GM23248 (cell line): ENCODE measurements at regions not wholly inside any gene's neighbourhood (a gene's known extent, or its start where the extent isn't known, plus 50 kb on each side); places are given as distances from the start of the nearest gene placed in this dataset.

Experiments
- EZH2 ChIP-seq: fragments of 200-600 bp; sonication (generic); IDR thresholded peaks from 2 replicates; pipeline ENCODE4 v1.6.1; 2018; ENCODE audit warnings: antibody characterized with exemption, mild to moderate bottlenecking; ENCODE audit not compliant: insufficient read depth, poor library complexity, severe bottlenecking
- EZH2phosphoT487 ChIP-seq: fragments of 200-600 bp; sonication (generic); IDR thresholded peaks from 2 replicates; pipeline ENCODE4 v1.6.1; 2018; ENCODE audit warnings: antibody characterized with exemption, moderate library complexity, mild to moderate bottlenecking, low read depth; ENCODE audit not compliant: insufficient read depth

DNA sequence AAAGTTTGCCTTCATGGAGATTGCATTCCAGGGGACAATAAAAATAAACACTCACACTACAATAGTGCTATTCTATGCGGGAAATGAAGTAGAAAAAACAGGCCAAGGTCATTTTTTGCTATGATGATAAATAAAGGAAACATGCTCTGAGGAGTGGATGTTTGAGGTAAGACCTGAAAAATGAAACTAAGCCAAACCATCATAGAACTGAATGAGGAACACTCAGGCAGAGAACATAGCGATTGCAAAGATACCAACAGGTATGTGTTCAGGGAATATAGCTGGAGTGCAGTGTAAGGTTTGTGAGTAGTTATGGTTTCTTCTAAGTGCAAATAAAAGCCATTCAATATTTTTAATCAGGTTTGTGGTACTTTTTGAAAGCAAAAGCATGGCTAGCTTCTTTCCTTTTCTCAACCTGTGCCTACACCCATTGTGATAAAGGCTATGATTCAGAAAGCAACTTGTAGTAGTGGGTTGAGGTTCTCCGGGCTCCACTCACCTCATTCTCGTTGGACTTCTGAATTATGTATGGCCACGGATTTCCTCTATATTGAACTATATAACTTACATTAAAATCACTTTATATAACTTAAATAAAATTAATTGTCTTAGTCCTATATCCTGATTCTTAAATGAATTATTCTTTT lies 278.2 kb upstream of the CHORDC1 start:
- TF ChIP-seq EZH2 (no peak), EZH2phosphoT487 (no peak)
